IMR-90 (cell line): ENCODE measurements at regions not wholly inside any gene's neighbourhood (a gene's known extent, or its start where the extent isn't known, plus 50 kb on each side); places are given as distances from the start of the nearest gene placed in this dataset.

Experiments
- ATAC-seq: fragments of 200-7000 bp; cut with Tn5 transposase; 2 replicates; pipeline ENCODE4 v1.9.1; 2020; ENCODE audit warnings: low read depth, mild to moderate bottlenecking, moderate library complexity
- BruUV-seq: library from RNA; stranded (reverse); fragments of 400-500 nt; replicated peaks from 2 replicates; lab custom pipeline; 2021; lab: Mats Ljungman, UMichigan
- CTCF ChIA-PET: fragments of 300-600 bp; formaldehyde crosslinking; extraction: SDS; loops from one replicate; lab custom pipeline; 2021; ENCODE audit warnings: antibody characterized with exemption; lab: Yijun Ruan, JAX
- POLR2A ChIA-PET: fragments of 300-600 bp; sonication (Branson Sonifier 250); formaldehyde crosslinking; loops from one replicate; lab custom pipeline; 2022; ENCODE audit warnings: antibody characterized with exemption; ENCODE audit not compliant: unreplicated experiment; lab: Charles Lee
- DNase-seq: peaks from one replicate; pipeline ENCODE4 v3.0.0; 2013
- H2AFZ ChIP-seq: replicated peaks from 2 replicates; pipeline ENCODE3; 2013; ENCODE audit warnings: low read length, mild to moderate bottlenecking; ENCODE audit not compliant: poor library complexity
- H2AK5ac ChIP-seq: 2 replicates; pipeline ENCODE4 v1.6.1; 2013; ENCODE audit warnings: low read depth, low read length, inconsistent platforms
- H2AK9ac ChIP-seq: replicated peaks from 2 replicates; pipeline ENCODE3; 2013; ENCODE audit warnings: mild to moderate bottlenecking, low read depth, low read length, moderate library complexity; ENCODE audit not compliant: poor library complexity
- H2BK120ac ChIP-seq: 2 replicates; pipeline ENCODE4 v1.6.1; 2013; ENCODE audit warnings: low read depth, low read length, inconsistent platforms
- H2BK15ac ChIP-seq: 3 replicates; pipeline ENCODE4 v1.6.1; 2013; ENCODE audit warnings: low read depth, low read length, inconsistent platforms
- H2BK20ac ChIP-seq: 2 replicates; pipeline ENCODE4 v1.6.1; 2013; ENCODE audit warnings: low read depth, mild to moderate bottlenecking, inconsistent platforms, low read length, moderate library complexity
- H2BK5ac ChIP-seq: 2 replicates; pipeline ENCODE4 v1.6.1; 2013; ENCODE audit warnings: mild to moderate bottlenecking, low read depth, low read length, inconsistent platforms; ENCODE audit not compliant: poor library complexity, severe bottlenecking
- H3K14ac ChIP-seq: replicated peaks from 2 replicates; pipeline ENCODE4 v1.6.1; 2013; ENCODE audit warnings: low read depth, low read length, inconsistent platforms
- H3K18ac ChIP-seq: 2 replicates; pipeline ENCODE4 v1.6.1; 2013; ENCODE audit warnings: low read depth, low read length, control low read depth
- H3K23ac ChIP-seq: 2 replicates; pipeline ENCODE4 v1.6.1; 2013; ENCODE audit warnings: low read depth, low read length, inconsistent platforms
- H3K27ac ChIP-seq: 2 replicates; pipeline ENCODE4 v1.5.1; 2013; ENCODE audit warnings: mild to moderate bottlenecking, control low read depth, low read length; ENCODE audit not compliant: insufficient read depth
- H3K27me3 ChIP-seq: 2 replicates; pipeline ENCODE4 v1.6.1; 2013; ENCODE audit warnings: low read length; ENCODE audit not compliant: control insufficient read depth, insufficient read depth
- H3K36me3 ChIP-seq: 2 replicates; pipeline ENCODE4 v1.6.1; 2013; ENCODE audit warnings: low read length, mixed read lengths; ENCODE audit not compliant: control insufficient read depth, insufficient read depth
- H3K4ac ChIP-seq: 2 replicates; pipeline ENCODE4 v1.6.1; 2013; ENCODE audit warnings: low read depth, low read length, inconsistent platforms
- H3K4me1 ChIP-seq: 2 replicates; pipeline ENCODE4 v1.6.1; 2013; ENCODE audit warnings: low read length, mixed read lengths; ENCODE audit not compliant: control insufficient read depth, insufficient read depth
- H3K4me2 ChIP-seq: 2 replicates; pipeline ENCODE4 v1.6.1; 2013; ENCODE audit warnings: low read depth, mild to moderate bottlenecking, control low read depth, low read length, moderate library complexity
- H3K4me3 ChIP-seq: 2 replicates; pipeline ENCODE4 v1.5.1; 2013; ENCODE audit warnings: low read depth, mild to moderate bottlenecking, control low read depth, low read length, moderate library complexity; ENCODE audit not compliant: insufficient read depth
- H3K56ac ChIP-seq: 2 replicates; pipeline ENCODE4 v1.6.1; 2013; ENCODE audit warnings: low read length, inconsistent platforms; ENCODE audit not compliant: insufficient read depth; ENCODE audit errors: extremely low read depth
- H3K79me1 ChIP-seq, 2 experiments: 2 replicates each; pipeline ENCODE4 v1.6.1; 2013; ENCODE audit warnings: low read length in 2 of 2, inconsistent platforms in 1 of 2, low read depth in 1 of 2
- H3K9ac ChIP-seq: 2 replicates; pipeline ENCODE4 v1.6.1; 2013; ENCODE audit warnings: low read depth, low read length, control low read depth
- H3K9me1 ChIP-seq: 2 replicates; pipeline ENCODE4 v1.6.1; 2013; ENCODE audit warnings: low read length, inconsistent platforms; ENCODE audit not compliant: insufficient read depth
- H3K9me3 ChIP-seq: 2 replicates; pipeline ENCODE4 v1.6.1; 2013; ENCODE audit warnings: low read length; ENCODE audit not compliant: control insufficient read depth, insufficient read depth
- H4K20me1 ChIP-seq: 2 replicates; pipeline ENCODE4 v1.6.1; 2013; ENCODE audit warnings: low read length, inconsistent platforms; ENCODE audit not compliant: insufficient read depth
- H4K5ac ChIP-seq: 2 replicates; pipeline ENCODE4 v1.6.1; 2013; ENCODE audit warnings: mild to moderate bottlenecking, low read depth, low read length, control low read depth
- H4K8ac ChIP-seq, 2 experiments: 2 replicates each; pipeline ENCODE4 v1.6.1; 2013; ENCODE audit warnings: low read depth in 2 of 2, low read length in 2 of 2, control low read depth in 1 of 2, inconsistent platforms in 1 of 2
- H4K91ac ChIP-seq: 2 replicates; pipeline ENCODE4 v1.6.1; 2013; ENCODE audit warnings: low read depth, low read length, inconsistent platforms; ENCODE audit not compliant: insufficient read depth
- BHLHE40 ChIP-seq: fragments of 150-350 bp; IDR thresholded peaks from 2 replicates; pipeline ENCODE4 v1.6.1; 2016; ENCODE audit warnings: mild to moderate bottlenecking, low read depth, low read length
- CEBPB ChIP-seq: IDR thresholded peaks from 2 replicates; pipeline ENCODE4 v1.6.1; 2012; ENCODE audit warnings: low read depth, low read length, improper control_type of control experiment
- CHD1 ChIP-seq: IDR thresholded peaks from 2 replicates; pipeline ENCODE4 v1.6.1; 2012; ENCODE audit warnings: low read depth, low read length, improper control_type of control experiment
- FOS ChIP-seq: fragments of 150-350 bp; IDR thresholded peaks from 2 replicates; pipeline ENCODE4 v1.6.1; 2016; ENCODE audit warnings: low read depth, low read length
- MAFK ChIP-seq: IDR thresholded peaks from 2 replicates; pipeline ENCODE4 v1.6.1; 2012; ENCODE audit warnings: low read depth, low read length, improper control_type of control experiment
- MAZ ChIP-seq: IDR thresholded peaks from 2 replicates; pipeline ENCODE4 v1.6.1; 2012; ENCODE audit warnings: low read depth, mild to moderate bottlenecking, low read length, improper control_type of control experiment, moderate library complexity, borderline replicate concordance
- MXI1 ChIP-seq: IDR thresholded peaks from 2 replicates; pipeline ENCODE4 v1.6.1; 2012; ENCODE audit warnings: low read depth, mild to moderate bottlenecking, low read length, moderate library complexity, borderline replicate concordance
- NFE2L2 ChIP-seq: fragments of 150-350 bp; IDR thresholded peaks from 2 replicates; pipeline ENCODE4 v1.6.1; 2016; ENCODE audit warnings: low read depth, mild to moderate bottlenecking, low read length
- POLR2A ChIP-seq: IDR thresholded peaks from 2 replicates; pipeline ENCODE4 v1.6.1; 2012; ENCODE audit warnings: mild to moderate bottlenecking, low read depth, low read length
- RAD21 ChIP-seq: IDR thresholded peaks from 2 replicates; pipeline ENCODE4 v1.6.1; 2012; ENCODE audit warnings: low read length, improper control_type of control experiment
- RFX5 ChIP-seq: IDR thresholded peaks from 2 replicates; pipeline ENCODE4 v1.8.0; 2012; ENCODE audit warnings: low read depth, mild to moderate bottlenecking, low read length, moderate library complexity
- SMC3 ChIP-seq: fragments of 150-350 bp; IDR thresholded peaks from 2 replicates; pipeline ENCODE4 v1.6.1; 2016; ENCODE audit warnings: low read depth, mild to moderate bottlenecking, antibody characterized with exemption, low read length, moderate library complexity
- WGBS, 2 experiments: methylation state at CpG; one replicate each; pipeline versions ENCODE4 v1.1.5 to v1.1.7; 2013; ENCODE audit warnings: missing lambda C conversion rate in 2 of 2; ENCODE audit not compliant: insufficient read length in 1 of 2; ENCODE audit errors: extremely low coverage in 2 of 2; 5-methylcytosine and 5-hydroxymethylcytosine counted together
- dilution Hi-C: fragments of 300-500 bp; cut with HindIII; formaldehyde crosslinking; loops from one replicate; pipeline ENCODE4 v1.14.3; 2018; ENCODE audit warnings: low sequenced_read_pairs; ENCODE audit not compliant: unreplicated experiment
- in situ Hi-C: fragments of 300-500 bp; cut with MboI; formaldehyde crosslinking; loops from 3 replicates; pipeline ENCODE4 v1.14.3; 2019; ENCODE audit warnings: low sequenced_read_pairs, inconsistent platforms, mixed read lengths
- intact Hi-C: fragments of 100-400 bp; cut with micrococcal nuclease; formaldehyde crosslinking; loops from 2 replicates; pipeline ENCODE4 v1.10.0; 2022
- TF ChIP-seq, protein P1 (sequence below): fragments of 150-350 bp; IDR thresholded peaks from 2 replicates; pipeline ENCODE4 v1.6.1; 2016; ENCODE audit warnings: low read depth, mild to moderate bottlenecking, low read length, moderate library complexity, borderline replicate concordance
- TF ChIP-seq, protein P2 (sequence below): fragments of 150-350 bp; IDR thresholded peaks from 2 replicates; pipeline ENCODE4 v1.6.1; 2017; ENCODE audit warnings: mild to moderate bottlenecking, antibody characterized with exemption, low read length, low read depth
- TF ChIP-seq, protein P3 (sequence below): conservative IDR thresholded peaks from 2 replicates; pipeline ENCODE4 v1.5.1; 2012; ENCODE audit warnings: mild to moderate bottlenecking, low read depth, low read length, improper control_type of control experiment

DNA sequence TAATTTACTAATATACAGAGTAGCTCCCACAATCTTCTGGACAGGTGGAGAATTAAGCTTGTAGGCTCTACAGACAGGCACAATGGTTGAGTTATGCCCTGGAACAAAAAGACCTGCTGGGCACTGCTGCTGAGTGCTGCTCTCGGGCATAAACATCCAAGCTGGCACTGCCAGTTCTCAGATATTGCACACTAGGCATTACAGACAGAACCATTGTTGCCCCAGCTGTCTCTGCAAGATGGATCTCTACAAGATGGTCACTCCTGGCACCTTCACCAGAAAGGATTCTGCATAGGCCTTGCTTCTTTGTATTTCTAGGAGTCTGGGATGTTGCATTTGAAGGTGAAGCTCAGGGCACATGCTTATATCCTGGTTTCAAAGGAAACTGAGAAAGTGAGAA is 527.1 kb downstream of the STIM2 start:
- no peak for DNase-seq
- H2BK120ac ChIP-seq = no peak overlapping the region
- no peak overlapping the region for H2BK15ac ChIP-seq
- no peaks in the 10 kb centered on the region for H3K9me3 ChIP-seq
- H3K9me1 ChIP-seq = no peaks in the 10 kb centered on the region
- H3K36me3 ChIP-seq = no peaks in the 10 kb centered on the region
- H2AK9ac ChIP-seq = no peak overlapping the region
- no peaks in the 10 kb centered on the region for H3K27me3 ChIP-seq
- no peak overlapping the region for H3K4ac ChIP-seq
- no peak overlapping the region for H3K18ac ChIP-seq
- H4K5ac ChIP-seq = no peak overlapping the region
- no peak for ATAC-seq
- no peak overlapping the region for H3K56ac ChIP-seq
- CTCF ChIA-PET = no interaction called here
- H3K79me1 ChIP-seq = no peaks in the 10 kb centered on the region
- H3K23ac ChIP-seq = no peak overlapping the region
- H2BK5ac ChIP-seq = no peak overlapping the region
- H3K27ac ChIP-seq = no peak overlapping the region
- H2BK20ac ChIP-seq = no peak overlapping the region
- in situ Hi-C loops (no loop called here), intact Hi-C loops (no loop called here), dilution Hi-C loops (no loop called here)
- no peak overlapping the region for H4K8ac ChIP-seq
- H3K4me2 ChIP-seq = no peak overlapping the region
- no peak overlapping the region for H4K91ac ChIP-seq
- TF ChIP-seq SMC3 (no peak), MAZ (no peak), CEBPB (no peak), NFE2L2 (no peak), POLR2A (no peak), RFX5 (no peak), MAFK (no peak), CHD1 (no peak), RAD21 (no peak), MXI1 (no peak), FOS (no peak), BHLHE40 (no peak)
- TF ChIP-seq, protein P1, sequence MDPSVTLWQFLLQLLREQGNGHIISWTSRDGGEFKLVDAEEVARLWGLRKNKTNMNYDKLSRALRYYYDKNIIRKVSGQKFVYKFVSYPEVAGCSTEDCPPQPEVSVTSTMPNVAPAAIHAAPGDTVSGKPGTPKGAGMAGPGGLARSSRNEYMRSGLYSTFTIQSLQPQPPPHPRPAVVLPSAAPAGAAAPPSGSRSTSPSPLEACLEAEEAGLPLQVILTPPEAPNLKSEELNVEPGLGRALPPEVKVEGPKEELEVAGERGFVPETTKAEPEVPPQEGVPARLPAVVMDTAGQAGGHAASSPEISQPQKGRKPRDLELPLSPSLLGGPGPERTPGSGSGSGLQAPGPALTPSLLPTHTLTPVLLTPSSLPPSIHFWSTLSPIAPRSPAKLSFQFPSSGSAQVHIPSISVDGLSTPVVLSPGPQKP = no peak
- TF ChIP-seq, protein P2, sequence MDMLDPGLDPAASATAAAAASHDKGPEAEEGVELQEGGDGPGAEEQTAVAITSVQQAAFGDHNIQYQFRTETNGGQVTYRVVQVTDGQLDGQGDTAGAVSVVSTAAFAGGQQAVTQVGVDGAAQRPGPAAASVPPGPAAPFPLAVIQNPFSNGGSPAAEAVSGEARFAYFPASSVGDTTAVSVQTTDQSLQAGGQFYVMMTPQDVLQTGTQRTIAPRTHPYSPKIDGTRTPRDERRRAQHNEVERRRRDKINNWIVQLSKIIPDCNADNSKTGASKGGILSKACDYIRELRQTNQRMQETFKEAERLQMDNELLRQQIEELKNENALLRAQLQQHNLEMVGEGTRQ = no peak
- TF ChIP-seq, protein P3, sequence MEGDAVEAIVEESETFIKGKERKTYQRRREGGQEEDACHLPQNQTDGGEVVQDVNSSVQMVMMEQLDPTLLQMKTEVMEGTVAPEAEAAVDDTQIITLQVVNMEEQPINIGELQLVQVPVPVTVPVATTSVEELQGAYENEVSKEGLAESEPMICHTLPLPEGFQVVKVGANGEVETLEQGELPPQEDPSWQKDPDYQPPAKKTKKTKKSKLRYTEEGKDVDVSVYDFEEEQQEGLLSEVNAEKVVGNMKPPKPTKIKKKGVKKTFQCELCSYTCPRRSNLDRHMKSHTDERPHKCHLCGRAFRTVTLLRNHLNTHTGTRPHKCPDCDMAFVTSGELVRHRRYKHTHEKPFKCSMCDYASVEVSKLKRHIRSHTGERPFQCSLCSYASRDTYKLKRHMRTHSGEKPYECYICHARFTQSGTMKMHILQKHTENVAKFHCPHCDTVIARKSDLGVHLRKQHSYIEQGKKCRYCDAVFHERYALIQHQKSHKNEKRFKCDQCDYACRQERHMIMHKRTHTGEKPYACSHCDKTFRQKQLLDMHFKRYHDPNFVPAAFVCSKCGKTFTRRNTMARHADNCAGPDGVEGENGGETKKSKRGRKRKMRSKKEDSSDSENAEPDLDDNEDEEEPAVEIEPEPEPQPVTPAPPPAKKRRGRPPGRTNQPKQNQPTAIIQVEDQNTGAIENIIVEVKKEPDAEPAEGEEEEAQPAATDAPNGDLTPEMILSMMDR = no peak
- 14% methylated on average over 1 of the region's 1 CpG; no CpG with 5 or more reads in 1 of the 2 experiments for WGBS, 2 experiments
- no peak overlapping the region for H2AFZ ChIP-seq
- no peak overlapping the region for H3K4me3 ChIP-seq
- H4K20me1 ChIP-seq = no peaks in the 10 kb centered on the region
- BruUV-seq = no TSS peak
- no peak overlapping the region for H3K14ac ChIP-seq
- no peaks in the 10 kb centered on the region for H3K4me1 ChIP-seq
- no peak overlapping the region for H3K9ac ChIP-seq
- H2AK5ac ChIP-seq = no peak overlapping the region
- POLR2A ChIA-PET = no interaction called here
